Forelimb muscle (tissue), 1 donor: ENCODE measurements at regions not wholly inside any gene's neighbourhood (a gene's known extent, or its start where the extent isn't known, plus 50 kb on each side); places are given as distances from the start of the nearest gene placed in this dataset.
A peak's percentile ranks its signal among the peaks of the same experiment; 100 is the strongest.

Source experiments
- DNase-seq: peaks from one replicate; pipeline ENCODE4 v3.0.0-alpha.2; 2013; ENCODE audit warnings: low read depth

GRCh38 chr13:58187881-58188280 is 556.3 kb downstream of the PCDH17 start:
- DNase-seq, result no peak

DNA sequence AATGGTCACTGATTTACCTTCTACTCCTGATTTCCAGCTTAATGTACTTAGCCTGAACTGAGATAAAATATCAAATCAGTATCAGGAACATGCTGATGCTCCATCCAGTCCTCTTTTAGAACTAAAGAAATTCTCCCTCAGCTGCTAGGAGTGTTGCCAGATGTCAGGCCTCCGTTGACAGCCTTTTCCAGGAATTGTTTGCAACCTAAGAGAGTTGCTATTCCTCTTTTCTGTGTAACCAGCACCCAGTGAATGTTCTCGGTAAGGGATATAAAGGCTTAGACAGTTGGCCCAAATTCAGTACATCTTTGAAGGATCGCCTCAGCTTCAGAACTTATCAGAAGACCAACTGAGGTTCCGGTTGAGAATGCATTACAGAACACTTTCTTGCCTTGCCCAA is 559.0 kb downstream of the PCDH17 start:
- DNase-seq, result no peak

DNA sequence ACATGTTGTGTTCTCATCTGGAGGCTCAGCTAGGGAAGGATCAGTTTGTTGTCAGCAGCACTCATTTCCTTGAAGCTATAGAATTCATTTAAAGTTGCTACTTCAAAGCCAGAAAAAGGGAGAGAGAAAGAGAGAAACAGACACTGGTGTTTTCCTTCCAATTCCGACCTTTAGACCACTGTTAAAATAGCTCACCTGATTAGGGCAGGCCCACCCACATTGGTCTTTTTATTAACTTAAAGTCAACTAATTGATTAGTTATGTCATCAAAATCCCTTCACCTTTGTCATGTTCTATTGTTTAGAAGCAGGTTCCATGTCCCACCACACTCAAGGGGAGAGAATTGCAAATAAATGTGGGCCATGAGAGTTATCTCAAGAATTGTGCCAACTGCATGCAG is 560.2 kb downstream of the PCDH17 start:
- no peak for DNase-seq

DNA sequence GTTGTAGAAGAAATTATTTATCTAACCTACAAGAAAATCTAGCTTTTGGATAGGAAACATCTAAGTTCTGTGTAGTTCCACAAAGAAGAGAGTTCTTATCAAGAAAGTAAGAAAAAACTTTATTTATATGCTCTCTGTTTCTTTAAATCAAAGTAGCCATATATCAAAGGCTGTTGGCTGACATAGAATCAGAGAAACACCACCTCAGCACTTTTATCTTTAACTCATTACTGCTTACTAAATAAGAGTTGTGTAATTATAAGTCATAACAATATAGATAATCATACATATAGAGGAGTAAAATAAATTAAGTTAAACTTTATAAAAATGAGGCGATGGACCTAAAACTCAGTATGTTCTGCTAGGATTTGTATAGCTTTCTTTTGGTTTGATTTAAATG is 570.6 kb downstream of the PCDH17 start:
- DNase-seq, result no peak

DNA sequence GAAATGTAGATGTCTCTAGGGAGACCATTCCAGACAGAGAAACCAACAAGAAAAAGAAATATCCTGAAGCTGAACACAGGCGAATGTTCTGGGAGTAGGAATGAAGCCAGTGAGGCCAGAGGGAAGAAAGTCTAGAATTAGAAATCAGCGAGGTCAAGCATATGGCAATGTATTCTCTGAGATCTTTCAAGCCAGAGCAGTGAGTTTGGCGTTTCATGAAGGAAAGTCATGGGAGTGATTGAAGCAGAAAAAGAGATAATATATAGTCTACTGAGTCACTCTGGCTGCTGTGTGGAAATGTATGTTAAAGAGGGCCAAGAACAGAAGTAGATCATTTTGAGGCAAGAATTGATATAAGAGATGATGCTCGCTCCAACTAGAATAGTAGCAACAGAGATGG is 576.0 kb downstream of the PCDH17 start:
- DNase-seq, result peak; percentile 16

GRCh38 chr13:58235454-58235853 is 603.9 kb downstream of the PCDH17 start:
- DNase-seq, result no peak

- no peak for DNase-seq
Measured at GRCh38 chr13:58238972-58239773, 607.6 kb downstream of the PCDH17 start.

DNA sequence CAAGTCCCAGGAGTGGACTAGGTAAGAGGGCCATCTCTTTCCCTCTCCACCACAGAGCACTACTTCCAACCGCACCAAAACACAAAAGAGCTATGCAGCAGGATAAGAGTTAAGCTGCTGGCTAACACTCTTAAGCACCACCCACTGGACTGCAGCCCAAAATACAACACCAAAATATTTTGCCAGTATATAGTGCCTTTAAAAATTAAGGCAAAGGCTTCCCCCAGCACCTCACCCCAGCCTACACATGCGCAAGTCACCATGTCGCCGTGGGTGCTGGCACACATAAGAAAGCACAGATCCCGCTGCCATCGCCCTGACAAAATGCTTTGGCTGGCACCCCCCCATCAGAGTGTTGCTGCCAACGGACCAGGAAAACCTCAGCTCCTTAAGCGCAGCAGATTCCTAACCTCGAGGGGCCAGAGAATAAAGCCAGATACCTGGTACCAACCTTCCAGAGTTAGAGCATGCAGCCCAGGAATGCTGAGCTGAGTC is 608.3 kb downstream of the PCDH17 start:
- DNase-seq, result no peak

- no peak for DNase-seq
Measured at GRCh38 chr13:58247080-58247479, 615.5 kb downstream of the PCDH17 start.

DNA sequence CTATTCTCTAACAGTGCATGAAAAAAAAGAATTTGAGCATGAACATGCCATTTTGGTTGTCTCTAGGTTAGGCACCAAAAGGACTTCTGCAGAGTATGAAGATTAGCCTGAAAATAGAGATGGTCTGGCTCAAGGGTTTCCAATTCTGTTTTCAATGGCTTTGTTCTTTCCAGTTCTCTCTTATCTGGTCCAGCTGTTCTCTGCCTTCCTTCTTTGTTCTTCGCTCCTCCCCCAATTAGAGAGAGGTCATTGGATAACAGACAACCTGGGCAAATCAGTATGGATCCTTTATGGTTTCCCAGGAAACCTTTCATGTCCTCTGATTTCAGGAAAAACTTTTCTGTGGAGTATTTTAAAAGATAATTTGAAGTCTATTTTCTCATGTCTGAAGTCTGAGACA is 623.4 kb downstream of the PCDH17 start:
- DNase-seq, result no peak

DNA sequence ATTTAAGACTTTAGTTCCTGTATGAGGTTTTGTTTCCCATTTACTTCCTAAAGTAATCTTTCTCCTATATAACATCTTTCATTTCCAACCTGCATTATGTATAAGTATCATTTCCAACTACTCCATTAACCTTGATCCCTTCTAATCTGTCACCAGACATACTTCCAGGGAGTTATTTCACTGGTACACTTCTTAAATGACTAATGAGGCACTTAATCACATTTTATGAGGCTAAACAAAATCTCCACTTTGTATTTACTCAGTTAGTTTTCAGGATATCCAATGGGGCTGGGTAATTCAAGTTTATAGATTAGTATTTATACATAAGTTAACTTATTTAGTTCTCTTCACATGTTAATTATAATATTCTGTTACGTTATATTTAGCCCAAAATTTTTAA is 634.7 kb downstream of the PCDH17 start:
- DNase-seq, result no peak

- no peak for DNase-seq
Measured at GRCh38 chr13:58298556-58299135, 667.1 kb downstream of the PCDH17 start.

GRCh38 chr13:58300224-58300623 is 668.7 kb downstream of the PCDH17 start:
- no peak for DNase-seq

- DNase-seq, result no peak
Measured at GRCh38 chr13:58300974-58301681, 669.6 kb downstream of the PCDH17 start.

DNA sequence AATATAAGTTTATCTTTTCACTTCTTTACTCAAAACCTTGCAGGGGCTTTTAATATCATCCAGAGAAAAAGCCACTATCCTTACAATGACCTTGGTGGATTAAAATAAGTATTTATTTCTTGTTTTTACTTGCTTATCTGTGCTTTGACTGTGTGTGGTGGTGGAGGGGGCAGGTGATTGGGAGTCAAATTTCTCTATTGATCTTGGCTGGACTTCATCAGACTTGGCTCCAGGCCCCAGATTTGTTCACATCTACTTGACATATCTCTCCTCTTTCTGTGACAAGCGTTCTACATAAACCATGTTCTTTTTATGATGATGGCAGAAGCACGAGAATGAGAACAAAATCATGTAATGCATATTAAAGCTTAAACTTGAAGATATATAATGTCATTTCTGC is 670.8 kb downstream of the PCDH17 start:
- DNase-seq, result no peak

DNA sequence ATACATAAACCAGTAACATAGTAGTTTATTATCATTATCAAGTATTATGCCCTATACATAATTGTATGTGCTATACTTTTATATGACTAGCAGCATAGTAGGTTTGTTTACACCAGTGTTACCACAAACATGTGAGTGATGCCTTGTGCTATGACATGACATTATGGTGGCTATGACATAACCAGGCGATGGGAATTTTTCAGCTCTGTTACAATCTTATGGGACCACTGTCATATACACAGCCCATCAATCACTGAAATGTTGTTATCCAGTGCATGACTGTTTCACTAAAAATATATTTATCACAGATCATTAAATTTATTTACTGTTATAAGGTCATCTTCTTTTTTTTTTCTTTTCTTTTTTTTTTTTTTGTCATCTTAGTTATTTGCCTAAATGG is 674.5 kb downstream of the PCDH17 start:
- no peak for DNase-seq

DNA sequence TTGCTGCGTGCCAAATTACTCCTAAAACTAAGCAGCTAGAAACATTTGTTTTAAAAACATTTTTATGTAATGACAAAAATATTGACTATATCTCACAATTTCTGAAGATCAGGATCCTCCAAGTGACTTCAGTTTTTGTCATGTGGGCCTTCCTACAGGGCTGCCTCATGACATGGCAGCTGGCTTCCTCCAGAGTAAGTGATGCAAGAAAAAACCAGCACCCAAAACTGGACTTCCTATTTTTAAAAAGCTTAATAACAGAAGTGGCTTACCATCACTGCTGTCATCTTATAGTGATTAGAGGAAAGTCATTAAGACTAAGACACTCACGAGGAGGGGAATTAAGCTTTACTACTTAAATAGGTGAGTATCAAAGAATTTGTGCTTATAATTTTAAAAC is 681.7 kb downstream of the PCDH17 start:
- DNase-seq, result no peak

GRCh38 chr13:58318495-58319167 is 687.1 kb downstream of the PCDH17 start:
- DNase-seq, result no peak

DNA sequence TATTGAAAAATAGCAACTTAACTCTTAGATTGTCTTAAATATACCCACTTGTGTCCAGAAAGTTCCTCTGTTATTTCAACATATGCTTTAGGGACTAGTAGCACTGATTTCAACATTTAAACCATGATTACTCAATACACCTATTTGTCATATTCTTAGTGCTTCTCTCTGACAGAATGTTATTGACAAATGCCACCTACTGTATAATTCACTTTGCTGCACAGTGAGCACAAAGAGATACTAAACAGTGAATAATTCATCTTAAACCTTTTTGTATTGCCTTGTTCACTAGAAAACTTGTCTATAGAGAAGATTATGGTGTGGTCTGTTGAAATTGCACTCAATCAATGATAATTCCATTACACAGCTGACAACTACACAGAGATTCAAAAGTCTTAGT is 692.6 kb downstream of the PCDH17 start:
- DNase-seq, result no peak

DNA sequence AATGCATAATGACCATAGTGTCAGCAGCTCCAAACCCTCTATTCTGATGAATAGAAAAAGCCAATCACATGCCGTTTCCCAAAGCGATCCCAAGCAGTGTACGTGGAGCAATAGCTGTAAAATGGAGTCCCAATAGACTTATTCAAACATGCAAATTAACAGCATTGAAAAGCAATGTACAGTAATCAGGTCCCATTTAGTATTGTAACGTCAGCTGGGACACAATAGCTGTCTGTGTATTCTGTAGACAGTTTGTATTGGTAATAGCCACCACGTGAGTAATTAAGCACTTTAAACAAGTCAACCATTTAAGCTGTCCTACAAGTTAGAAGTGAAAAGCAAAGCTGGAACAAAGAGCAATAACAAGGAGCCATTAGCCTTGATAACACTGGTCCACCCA is 698.2 kb downstream of the PCDH17 start:
- DNase-seq, result no peak

- no peak for DNase-seq
Measured at GRCh38 chr13:58340895-58341294, 709.4 kb downstream of the PCDH17 start.

- no peak for DNase-seq
Measured at GRCh38 chr13:58341318-58341717, 709.8 kb downstream of the PCDH17 start.
